HepG2 (cell line): ENCODE measurements at regions not wholly inside any gene's neighbourhood (a gene's known extent, or its start where the extent isn't known, plus 50 kb on each side); places are given as distances from the start of the nearest gene placed in this dataset.

Experiments used
- ATAC-seq: fragments of 200-7000 bp; cut with Tn5 transposase; 3 replicates; pipeline ENCODE4 v1.9.1; 2020; ENCODE audit warnings: mild to moderate bottlenecking, moderate library complexity
- BruUV-seq: library from RNA; stranded (reverse); fragments of 400-500 nt; replicated peaks from 2 replicates; lab custom pipeline; 2021; lab: Mats Ljungman, UMichigan
- CTCF ChIA-PET: fragments of 300-600 bp; formaldehyde crosslinking; extraction: SDS; loops from one replicate; lab custom pipeline; 2021; ENCODE audit warnings: low total read pairs, inconsistent platforms, low intra/inter-chr PET ratio; lab: Yijun Ruan, JAX
- POLR2A ChIA-PET: fragments of 350-600 bp; sonication (Branson Sonifier 250); formaldehyde crosslinking; loops from one replicate; lab custom pipeline; 2020; ENCODE audit warnings: antibody characterized with exemption, inconsistent platforms; lab: Yijun Ruan, JAX
- DNase-seq: peaks from one replicate; pipeline ENCODE4 v3.0.0-alpha.2; 2015; ENCODE audit warnings: low spot score
- FAIRE-seq: peaks from 3 replicates; lab custom pipeline; 2011; peaks lifted over from hg19 to GRCh38; lab: Jason Lieb, UNC
- H2AFZ ChIP-seq: one replicate; pipeline ENCODE4 v1.6.1; 2011; ENCODE audit warnings: low read length, inconsistent platforms
- H3K27ac ChIP-seq: fragments of 300-600 bp; 3 replicates; pipeline ENCODE4 v1.8.0; 2011; ENCODE audit warnings: mixed run types, mild to moderate bottlenecking, mixed read lengths, low read length, inconsistent platforms; ENCODE audit not compliant: insufficient read depth; ENCODE audit errors: extremely low read length
- H3K27me3 ChIP-seq, 2 experiments: fragments of 200-600 bp in 1 of 2; 2 replicates in 1 of 2; 3 replicates in 1 of 2; pipeline versions ENCODE4 v1.6.0 to v1.8.0; 2011; ENCODE audit warnings: low read length in 2 of 2, mild to moderate bottlenecking in 2 of 2, moderate library complexity in 2 of 2, inconsistent platforms in 1 of 2; ENCODE audit not compliant: insufficient read depth in 2 of 2, control insufficient read depth in 1 of 2
- H3K36me3 ChIP-seq, 2 experiments: fragments of 200-600 bp in 1 of 2; replicated peaks in 1 of 2; 2 replicates in 1 of 2; 3 replicates in 1 of 2; pipeline versions ENCODE4 v1.5.1 to v1.8.0; 2011; ENCODE audit warnings: low read length in 2 of 2, inconsistent platforms in 1 of 2; ENCODE audit not compliant: insufficient read depth in 2 of 2, control insufficient read depth in 1 of 2
- H3K4me1 ChIP-seq: 2 replicates; pipeline ENCODE4 v1.5.1; 2012; ENCODE audit warnings: low read length, inconsistent platforms; ENCODE audit not compliant: insufficient read depth
- H3K4me2 ChIP-seq: 2 replicates; pipeline ENCODE4 v1.6.0; 2011; ENCODE audit warnings: low read depth, low read length, inconsistent platforms
- H3K4me3 ChIP-seq, 3 experiments: fragments of 200-600 bp in 1 of 3; sonication (generic), shearing (Covaris generic) in 1 of 3; replicated peaks in 1 of 3; 2 replicates each; pipeline ENCODE4 v1.5.1; 2011 to 2016; ENCODE audit warnings: low read length in 3 of 3, inconsistent platforms in 2 of 3, low read depth in 2 of 3, mild to moderate bottlenecking in 2 of 3, control low read depth in 1 of 3, mixed read lengths in 1 of 3; ENCODE audit not compliant: insufficient read depth in 1 of 3
- H3K79me2 ChIP-seq: one replicate; pipeline ENCODE4 v1.6.1; 2011; ENCODE audit warnings: low read length, inconsistent platforms; ENCODE audit not compliant: insufficient read depth
- H3K9ac ChIP-seq: 2 replicates; pipeline ENCODE4 v1.6.0; 2011; ENCODE audit warnings: mild to moderate bottlenecking, low read depth, low read length, inconsistent platforms; ENCODE audit not compliant: insufficient read depth
- H3K9me3 ChIP-seq: 2 replicates; pipeline ENCODE4 v1.5.1; 2012; ENCODE audit warnings: mild to moderate bottlenecking, low read length
- H4K20me1 ChIP-seq: 2 replicates; pipeline ENCODE4 v1.6.0; 2011; ENCODE audit warnings: inconsistent platforms, mild to moderate bottlenecking, low read length, moderate library complexity; ENCODE audit not compliant: insufficient read depth
- RARG ChIP-seq: sonication (generic); formaldehyde crosslinking; IDR thresholded peaks from 2 replicates; pipeline ENCODE4 v1.4.0; 2020; ENCODE audit warnings: low read depth, mild to moderate bottlenecking, missing genetic modification reagents
- SMARCC2 ChIP-seq: fragments of 450-650 bp; IDR thresholded peaks from 2 replicates; pipeline ENCODE4 v1.6.1; 2017; ENCODE audit warnings: antibody characterized with exemption, mild to moderate bottlenecking
- SPEN ChIP-seq: sonication (generic); formaldehyde crosslinking; IDR thresholded peaks from 2 replicates; pipeline ENCODE4 v1.5.1; 2020; ENCODE audit warnings: low read depth, mild to moderate bottlenecking, missing genetic modification reagents
- TCF12 ChIP-seq, 2 experiments: fragments of 450-650 bp in 1 of 2; sonication (generic) in 1 of 2; formaldehyde crosslinking in 1 of 2; IDR thresholded peaks; 2 replicates each; pipeline versions ENCODE4 v1.6.1 to v1.8.0; 2017 to 2022; ENCODE audit warnings: antibody characterized with exemption in 1 of 2, mild to moderate bottlenecking in 1 of 2, missing genetic modification reagents in 1 of 2, moderate library complexity in 1 of 2
- ZNF329 ChIP-seq: sonication (generic); formaldehyde crosslinking; IDR thresholded peaks from 2 replicates; pipeline ENCODE4 v1.9.0; 2021; ENCODE audit warnings: low read depth, mild to moderate bottlenecking, missing genetic modification reagents
- ZNF382 ChIP-seq: sonication (generic); formaldehyde crosslinking; IDR thresholded peaks from 2 replicates; pipeline ENCODE4 v1.5.0; 2020; ENCODE audit warnings: missing genetic modification reagents, mild to moderate bottlenecking, borderline replicate concordance
- ZNF383 ChIP-seq: sonication (generic); formaldehyde crosslinking; IDR thresholded peaks from 2 replicates; pipeline ENCODE4 v1.4.0; 2020; ENCODE audit warnings: missing genetic modification reagents, mild to moderate bottlenecking, borderline replicate concordance
- ZNF432 ChIP-seq: sonication (generic); formaldehyde crosslinking; IDR thresholded peaks from 2 replicates; pipeline ENCODE4 v1.5.0; 2020; ENCODE audit warnings: missing genetic modification reagents, mild to moderate bottlenecking, borderline replicate concordance
- WGBS: methylation state at CpG from one replicate; pipeline ENCODE4 v1.1.6; 2017; ENCODE audit warnings: low lambda C conversion rate; 5-methylcytosine and 5-hydroxymethylcytosine counted together
- in situ Hi-C: cut with HindIII; loops from 2 replicates; pipeline ENCODE4 v1.10.0; 2017; ENCODE audit warnings: low pct_unique_long_range_greater_than_20kb; ENCODE audit not compliant: extremely low pct_ligation_motif_present
- intact Hi-C: fragments of 100-400 bp; cut with micrococcal nuclease; formaldehyde crosslinking; loops from one replicate; pipeline ENCODE4 v1.10.0; 2022; ENCODE audit not compliant: unreplicated experiment
- TF ChIP-seq, protein P1 (sequence below): sonication (generic); formaldehyde crosslinking; IDR thresholded peaks from 2 replicates; pipeline ENCODE4 v1.4.0; 2020; ENCODE audit warnings: low read depth, mild to moderate bottlenecking, missing genetic modification reagents

DNA sequence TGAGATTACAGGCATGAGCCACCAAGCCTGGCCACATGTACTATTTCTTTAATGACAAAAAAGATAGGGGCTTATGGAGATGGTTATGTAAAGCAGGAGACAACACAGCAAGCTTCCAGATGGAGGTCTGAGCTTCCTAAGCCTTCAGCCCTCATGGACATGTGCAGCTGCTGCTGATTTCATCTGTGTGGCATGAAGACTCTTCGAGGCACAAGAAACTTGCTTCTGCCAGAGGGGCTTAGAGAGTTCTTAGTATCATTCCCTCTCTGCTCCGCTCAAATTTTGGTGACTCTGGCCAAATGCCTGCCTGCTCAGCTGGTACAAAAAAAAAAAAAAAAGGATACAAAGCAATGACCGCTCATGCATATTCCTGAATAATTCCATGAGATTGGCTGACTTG is 552.5 kb downstream of the TYW1 start:
- no peak for FAIRE-seq
- H3K27ac ChIP-seq: no peak overlapping the region
- no peak overlapping the region for H3K9ac ChIP-seq
- intact Hi-C loops (no loop called here), in situ Hi-C loops (no loop called here)
- no peaks in the 10 kb centered on the region for H3K9me3 ChIP-seq
- POLR2A ChIA-PET: no interaction called here
- no peaks in the 10 kb centered on the region for H3K27me3 ChIP-seq
- CTCF ChIA-PET: no interaction called here
- no peak for DNase-seq
- H2AFZ ChIP-seq: no peak overlapping the region
- no peak overlapping the region for H3K4me3 ChIP-seq
- no peaks in the 10 kb centered on the region for H3K79me2 ChIP-seq
- peaks cover 9% of the 10 kb centered on the region; the same call in 1 of the 2 replicates for H3K4me1 ChIP-seq
- no peak for TF ChIP-seq SPEN (CRISPR knock-in tag)
- 30% methylated on average over 3 of the region's 3 CpGs for WGBS
- BruUV-seq: no TSS peak
- no peaks in the 10 kb centered on the region for H4K20me1 ChIP-seq
- no peak overlapping the region for H3K4me2 ChIP-seq
- ATAC-seq: no peak
- no peaks in the 10 kb centered on the region for H3K36me3 ChIP-seq

DNA sequence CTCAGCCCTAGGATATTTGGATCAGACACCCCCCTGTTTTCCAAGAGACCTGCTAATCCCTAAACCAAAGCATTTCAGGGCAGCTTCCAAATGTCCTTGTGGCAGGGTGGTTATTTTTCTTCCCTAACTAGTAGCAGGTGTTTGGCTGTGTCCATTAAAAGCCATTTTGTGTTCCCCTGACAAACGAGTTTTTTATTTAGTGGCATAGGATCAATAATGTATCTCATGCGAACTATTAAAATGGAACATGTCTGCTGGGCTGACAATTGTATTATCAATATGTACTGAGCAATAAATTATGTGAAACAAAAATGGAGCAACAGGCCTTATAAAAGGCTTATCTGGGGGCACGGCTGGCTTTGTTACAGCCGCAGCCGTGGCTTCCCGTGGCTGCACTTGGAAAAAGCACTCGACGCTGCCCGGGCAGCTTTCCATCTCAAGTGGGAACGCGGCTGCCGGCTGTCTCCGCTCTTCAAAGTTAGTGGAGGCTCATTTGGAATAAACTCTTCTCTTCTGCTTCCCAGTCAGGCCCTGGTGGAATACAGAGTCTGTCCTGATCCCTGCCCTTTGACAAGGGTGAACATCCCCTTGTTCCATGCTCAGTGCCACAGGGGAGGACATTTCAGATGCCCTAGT is 554.3 kb downstream of the TYW1 start:
- no peak overlapping the region for H3K4me3 ChIP-seq
- TF ChIP-seq ZNF432 (no peak), ZNF382 (CRISPR knock-in tag) (no peak), TCF12 (IDR thresholded peaks at IDR 0.05) (no peak), TCF12 (CRISPR knock-in tag; IDR thresholded peaks at IDR 0.05) (no peak), ZNF329 (CRISPR knock-in tag) (no peak), RARG (CRISPR knock-in tag) (no peak), ZNF383 (no peak), SMARCC2 (no peak)
- TF ChIP-seq, protein P1, sequence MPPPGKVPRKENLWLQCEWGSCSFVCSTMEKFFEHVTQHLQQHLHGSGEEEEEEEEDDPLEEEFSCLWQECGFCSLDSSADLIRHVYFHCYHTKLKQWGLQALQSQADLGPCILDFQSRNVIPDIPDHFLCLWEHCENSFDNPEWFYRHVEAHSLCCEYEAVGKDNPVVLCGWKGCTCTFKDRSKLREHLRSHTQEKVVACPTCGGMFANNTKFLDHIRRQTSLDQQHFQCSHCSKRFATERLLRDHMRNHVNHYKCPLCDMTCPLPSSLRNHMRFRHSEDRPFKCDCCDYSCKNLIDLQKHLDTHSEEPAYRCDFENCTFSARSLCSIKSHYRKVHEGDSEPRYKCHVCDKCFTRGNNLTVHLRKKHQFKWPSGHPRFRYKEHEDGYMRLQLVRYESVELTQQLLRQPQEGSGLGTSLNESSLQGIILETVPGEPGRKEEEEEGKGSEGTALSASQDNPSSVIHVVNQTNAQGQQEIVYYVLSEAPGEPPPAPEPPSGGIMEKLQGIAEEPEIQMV: no peak
- no peak overlapping the region for H3K4me2 ChIP-seq
- in situ Hi-C loops (no loop called here), intact Hi-C loops (no loop called here)
- H4K20me1 ChIP-seq: no peaks in the 10 kb centered on the region
- WGBS: 46% methylated on average over 7 of the region's 13 CpGs
- no TSS peak for BruUV-seq
- H3K27ac ChIP-seq: no peak overlapping the region
- ChIA-PET POLR2A (no interaction called here), CTCF (no interaction called here)
- H3K79me2 ChIP-seq: no peaks in the 10 kb centered on the region
- FAIRE-seq: no peak
- no peaks in the 10 kb centered on the region for H3K9me3 ChIP-seq
- peaks cover 9% of the 10 kb centered on the region; the same call in 1 of the 2 replicates for H3K4me1 ChIP-seq
- H3K27me3 ChIP-seq: no peaks in the 10 kb centered on the region
- no peak for DNase-seq
- H3K9ac ChIP-seq: no peak overlapping the region
- no peak overlapping the region for H2AFZ ChIP-seq
- ATAC-seq: no peak
- H3K36me3 ChIP-seq: no peaks in the 10 kb centered on the region
